Testis (tissue), 2 donors: ENCODE measurements at regions not wholly inside any gene's neighbourhood (a gene's known extent, or its start where the extent isn't known, plus 50 kb on each side); places are given as distances from the start of the nearest gene placed in this dataset.

Experiments used
- DNase-seq: peaks from one replicate; pipeline ENCODE4 v3.0.0-alpha.2; 2019
- H3K27ac ChIP-seq, 2 donors: fragments of 200-600 bp; sonication (generic); one replicate each; pipeline ENCODE4 v1.5.1; 2019
- H3K27me3 ChIP-seq: fragments of 200-600 bp; sonication (generic); one replicate; pipeline ENCODE4 v1.5.1; 2019
- H3K36me3 ChIP-seq: fragments of 200-600 bp; sonication (generic); one replicate; pipeline ENCODE4 v1.5.1; 2017; ENCODE audit warnings: low read depth; ENCODE audit errors: missing control alignments
- H3K4me1 ChIP-seq: fragments of 200-600 bp; sonication (generic); one replicate; pipeline ENCODE4 v1.5.1; 2019
- H3K4me3 ChIP-seq, 2 donors: fragments of 200-600 bp; sonication (generic); one replicate each; pipeline ENCODE4 v1.5.1; 2017 to 2019
- H3K9me3 ChIP-seq: fragments of 200-600 bp; sonication (generic); one replicate; pipeline ENCODE4 v1.5.1; 2017
- POLR2A ChIP-seq: fragments of 450-650 bp; IDR thresholded peaks from one replicate; pipeline ENCODE4 v1.6.1; 2017; ENCODE audit warnings: antibody characterized with exemption, mild to moderate bottlenecking, moderate library complexity
- WGBS, 2 donors: methylation state at CpG; one replicate each; pipeline ENCODE4 v1.1.5; 2018; 5-methylcytosine and 5-hydroxymethylcytosine counted together
- intact Hi-C: fragments of 100-400 bp; cut with DNase I; formaldehyde crosslinking; loops from one replicate; pipeline ENCODE4 v1.15.1; 2023; ENCODE audit warnings: low total_unique reads
- TF ChIP-seq, protein P1 (sequence below), 3 experiments: fragments of 450-650 bp in 2 of 3; fragments of 200-600 bp in 1 of 3; sonication (generic) in 1 of 3; IDR thresholded peaks; one replicate each; pipeline ENCODE4 v1.5.1; 2016 to 2019; ENCODE audit warnings: antibody characterized with exemption in 3 of 3, mild to moderate bottlenecking in 2 of 3, moderate library complexity in 1 of 3

DNA sequence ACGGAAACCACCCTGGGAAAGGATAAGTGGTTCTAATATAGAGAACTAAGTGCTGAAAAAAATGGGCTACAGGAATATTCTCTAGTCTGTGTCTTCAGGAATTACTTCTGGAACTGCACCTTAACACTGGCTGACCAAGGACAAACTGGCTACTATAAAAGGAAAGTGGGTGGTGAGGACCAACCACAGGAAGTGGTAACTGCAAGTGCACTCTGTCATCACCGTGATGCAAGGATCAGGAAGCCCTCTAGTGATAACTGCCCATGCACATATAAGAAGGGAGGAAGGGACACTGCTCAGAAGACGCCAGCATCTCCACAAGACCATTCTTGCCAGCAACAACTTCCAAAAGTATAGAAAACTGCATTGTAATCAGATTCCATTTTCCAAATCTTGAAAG is 424.4 kb upstream of the RGPD4 start:
- 70 to 78% methylated on average over 3 of the region's 3 CpGs for WGBS, 2 donors
- no peak overlapping the region for H3K4me3 ChIP-seq
- intact Hi-C loops: no loop called here
- no peaks in the 10 kb centered on the region for H3K27me3 ChIP-seq
- H3K9me3 ChIP-seq: no peaks in the 10 kb centered on the region
- DNase-seq: no peak
- TF ChIP-seq, protein P1, sequence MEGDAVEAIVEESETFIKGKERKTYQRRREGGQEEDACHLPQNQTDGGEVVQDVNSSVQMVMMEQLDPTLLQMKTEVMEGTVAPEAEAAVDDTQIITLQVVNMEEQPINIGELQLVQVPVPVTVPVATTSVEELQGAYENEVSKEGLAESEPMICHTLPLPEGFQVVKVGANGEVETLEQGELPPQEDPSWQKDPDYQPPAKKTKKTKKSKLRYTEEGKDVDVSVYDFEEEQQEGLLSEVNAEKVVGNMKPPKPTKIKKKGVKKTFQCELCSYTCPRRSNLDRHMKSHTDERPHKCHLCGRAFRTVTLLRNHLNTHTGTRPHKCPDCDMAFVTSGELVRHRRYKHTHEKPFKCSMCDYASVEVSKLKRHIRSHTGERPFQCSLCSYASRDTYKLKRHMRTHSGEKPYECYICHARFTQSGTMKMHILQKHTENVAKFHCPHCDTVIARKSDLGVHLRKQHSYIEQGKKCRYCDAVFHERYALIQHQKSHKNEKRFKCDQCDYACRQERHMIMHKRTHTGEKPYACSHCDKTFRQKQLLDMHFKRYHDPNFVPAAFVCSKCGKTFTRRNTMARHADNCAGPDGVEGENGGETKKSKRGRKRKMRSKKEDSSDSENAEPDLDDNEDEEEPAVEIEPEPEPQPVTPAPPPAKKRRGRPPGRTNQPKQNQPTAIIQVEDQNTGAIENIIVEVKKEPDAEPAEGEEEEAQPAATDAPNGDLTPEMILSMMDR (IDR thresholded peaks at IDR 0.05): no peak
- no peak for TF ChIP-seq POLR2A
- no peak overlapping the region for H3K27ac ChIP-seq
- no peaks in the 10 kb centered on the region for H3K4me1 ChIP-seq
- H3K36me3 ChIP-seq: no peaks in the 10 kb centered on the region

DNA sequence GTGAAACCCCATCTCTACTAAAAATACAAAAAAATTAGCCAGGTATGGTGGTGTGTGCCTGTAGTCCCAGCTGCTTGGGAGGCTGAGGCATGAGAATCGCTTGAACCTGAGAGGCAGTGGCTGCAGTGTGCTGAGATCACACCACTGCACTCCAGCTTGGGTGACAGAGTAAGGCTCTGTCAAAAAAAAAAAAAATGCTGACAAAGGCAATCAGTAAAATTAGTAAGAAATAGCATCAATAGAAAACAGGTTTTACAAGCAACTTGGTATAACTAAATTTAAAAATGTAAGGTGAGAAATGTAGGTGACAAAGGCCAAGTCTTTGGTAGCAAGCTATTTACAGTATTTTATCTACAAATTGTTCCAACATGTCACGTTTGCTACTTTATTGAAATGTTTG is 421.4 kb upstream of the RGPD4 start:
- intact Hi-C loops: no loop called here
- DNase-seq: no peak
- Histone ChIP-seq H3K36me3 (no peaks in the 10 kb centered on the region), H3K4me3 (no peak overlapping the region), H3K4me1 (no peaks in the 10 kb centered on the region), H3K9me3 (no peaks in the 10 kb centered on the region), H3K27ac (no peak overlapping the region), H3K27me3 (no peaks in the 10 kb centered on the region)
- TF ChIP-seq POLR2A: no peak
- TF ChIP-seq, protein P1 (IDR thresholded peaks at IDR 0.05): no peak
- 80 to 93% methylated on average over 2 of the region's 2 CpGs for WGBS, 2 donors

DNA sequence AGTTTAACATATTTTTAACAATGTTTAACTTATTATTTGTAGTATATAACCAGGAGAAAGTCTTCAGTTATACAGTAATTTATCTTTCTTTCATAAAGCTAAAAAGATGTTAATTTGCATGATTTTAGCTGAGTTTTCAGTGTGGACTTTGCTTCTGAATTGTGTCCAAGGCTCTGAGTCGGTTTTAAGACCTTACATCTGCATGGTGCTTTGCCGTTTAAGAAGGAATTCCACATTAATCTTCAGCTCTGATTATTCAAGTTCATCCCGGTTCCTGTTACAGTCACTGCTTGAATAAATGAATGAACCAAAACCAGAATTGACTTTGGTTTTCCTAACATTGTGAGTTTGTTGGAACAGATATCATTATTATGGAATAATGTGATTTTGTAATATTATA is 419.7 kb upstream of the RGPD4 start:
- no peaks in the 10 kb centered on the region for H3K36me3 ChIP-seq
- no peak overlapping the region for H3K4me3 ChIP-seq
- H3K4me1 ChIP-seq: no peaks in the 10 kb centered on the region
- H3K27ac ChIP-seq: no peak overlapping the region
- WGBS, 2 donors: 51 to 55% methylated on average over 3 of the region's 3 CpGs
- no peaks in the 10 kb centered on the region for H3K27me3 ChIP-seq
- DNase-seq: no peak
- no peak for TF ChIP-seq POLR2A
- TF ChIP-seq, protein P1 (IDR thresholded peaks at IDR 0.05): no peak
- no peaks in the 10 kb centered on the region for H3K9me3 ChIP-seq
- intact Hi-C loops: no loop called here

DNA sequence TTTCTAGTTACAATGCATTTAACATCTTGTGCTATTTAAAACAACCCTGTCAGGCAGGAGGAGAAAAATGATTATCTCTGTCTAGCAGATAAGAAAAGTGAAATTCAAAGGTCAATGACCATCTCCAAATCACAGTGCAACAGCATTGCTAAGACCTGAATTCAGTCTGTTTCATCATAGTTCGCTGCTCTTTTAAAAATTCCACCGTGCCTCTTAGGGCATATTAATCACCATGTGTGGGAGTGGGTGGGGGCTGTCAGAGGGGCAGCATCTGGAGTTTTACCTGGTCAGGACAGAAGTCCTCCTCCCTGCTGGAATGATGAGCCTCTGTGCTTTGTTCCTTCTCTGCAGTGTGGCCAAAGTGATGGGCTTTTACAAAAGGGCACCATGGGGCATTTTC is 418.7 kb upstream of the RGPD4 start:
- intact Hi-C loops: no loop called here
- Histone ChIP-seq H3K9me3 (no peaks in the 10 kb centered on the region), H3K27me3 (no peaks in the 10 kb centered on the region), H3K27ac (no peak overlapping the region), H3K36me3 (no peaks in the 10 kb centered on the region), H3K4me3 (no peak overlapping the region), H3K4me1 (no peaks in the 10 kb centered on the region)
- no peak for TF ChIP-seq POLR2A
- TF ChIP-seq, protein P1 (IDR thresholded peaks at IDR 0.05): no peak
- no peak for DNase-seq
- 62 to 74% methylated on average over 2 of the region's 2 CpGs for WGBS, 2 donors

DNA sequence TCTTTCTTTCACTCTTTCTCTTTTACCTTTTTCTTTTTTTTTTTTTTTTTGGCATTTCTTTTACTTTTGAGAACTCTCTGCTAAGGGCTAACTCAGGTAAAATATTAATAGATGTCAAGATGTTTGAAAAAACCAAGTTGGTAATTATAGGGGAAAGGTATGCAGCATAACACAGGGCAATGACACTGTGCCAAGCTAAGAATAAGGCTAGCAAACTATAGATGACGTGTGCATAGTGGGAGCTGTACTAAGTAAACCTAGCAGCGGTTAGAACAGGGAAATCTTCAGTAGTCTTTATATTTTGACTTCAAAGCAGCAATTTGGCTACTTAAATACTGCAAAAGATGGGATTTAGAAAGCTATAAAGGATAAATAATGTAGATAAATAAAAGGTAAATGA is 415.4 kb upstream of the RGPD4 start:
- TF ChIP-seq POLR2A: no peak
- TF ChIP-seq, protein P1 (IDR thresholded peaks at IDR 0.05): no peak
- no peaks in the 10 kb centered on the region for H3K27me3 ChIP-seq
- no peak overlapping the region for H3K4me3 ChIP-seq
- intact Hi-C loops: no loop called here
- H3K4me1 ChIP-seq: no peaks in the 10 kb centered on the region
- no peaks in the 10 kb centered on the region for H3K9me3 ChIP-seq
- no peak overlapping the region for H3K27ac ChIP-seq
- no peak for DNase-seq
- no peaks in the 10 kb centered on the region for H3K36me3 ChIP-seq
- WGBS, 2 donors: 89 to 90% methylated on average over 2 of the region's 2 CpGs
